SHP77 (cell line): ENCODE measurements at regions not wholly inside any gene's neighbourhood (a gene's known extent, or its start where the extent isn't known, plus 50 kb on each side); places are given as distances from the start of the nearest gene placed in this dataset.

Source experiments
- DNase-seq, 2 experiments: peaks; one replicate each; lab custom pipeline; 2025; lab: John Stamatoyannopoulos, UW

- no peak for DNase-seq
These were observed 85.2 kb upstream of the IGLL5 start for GRCh38 chr22:22802339-22802970.

GRCh38 chr22:22803285-22803853 is 84.2 kb upstream of the IGLL5 start:
- DNase-seq, result no peak

- no peak for DNase-seq
These were observed 77.6 kb upstream of the IGLL5 start for GRCh38 chr22:22810018-22810427.

GRCh38 chr22:22810471-22810870 is 77.1 kb upstream of the IGLL5 start:
- no peak for DNase-seq

- no peak for DNase-seq
These were observed 76.3 kb upstream of the IGLL5 start for GRCh38 chr22:22811016-22812009.

- no peak for DNase-seq
These were observed 75.3 kb upstream of the IGLL5 start for GRCh38 chr22:22812031-22812905.

GRCh38 chr22:22813126-22814075 is 74.2 kb upstream of the IGLL5 start:
- no peak for DNase-seq

GRCh38 chr22:22814666-22815396 is 72.8 kb upstream of the IGLL5 start:
- DNase-seq, result no peak

- DNase-seq, result no peak
These were observed 72.0 kb upstream of the IGLL5 start for GRCh38 chr22:22815397-22816170.

GRCh38 chr22:22816171-22816514 is 71.5 kb upstream of the IGLL5 start:
- DNase-seq, result no peak

- DNase-seq, result no peak
These were observed 70.7 kb upstream of the IGLL5 start for GRCh38 chr22:22816766-22817410.

GRCh38 chr22:22817468-22818201 is 70.0 kb upstream of the IGLL5 start:
- DNase-seq, result no peak

GRCh38 chr22:22818202-22818538 is 69.4 kb upstream of the IGLL5 start:
- no peak for DNase-seq

- DNase-seq, result no peak
These were observed 68.5 kb upstream of the IGLL5 start for GRCh38 chr22:22818861-22819855.

GRCh38 chr22:22820076-22820475 is 67.5 kb upstream of the IGLL5 start:
- no peak for DNase-seq

GRCh38 chr22:22820626-22821025 is 67.0 kb upstream of the IGLL5 start:
- no peak for DNase-seq

GRCh38 chr22:22821340-22821739 is 66.3 kb upstream of the IGLL5 start:
- no peak for DNase-seq
